ENCODE measurements at regions not wholly inside any gene's neighbourhood (a gene's known extent, or its start where the extent isn't known, plus 50 kb on each side); places are given as distances from the start of the nearest gene placed in this dataset.

DNA sequence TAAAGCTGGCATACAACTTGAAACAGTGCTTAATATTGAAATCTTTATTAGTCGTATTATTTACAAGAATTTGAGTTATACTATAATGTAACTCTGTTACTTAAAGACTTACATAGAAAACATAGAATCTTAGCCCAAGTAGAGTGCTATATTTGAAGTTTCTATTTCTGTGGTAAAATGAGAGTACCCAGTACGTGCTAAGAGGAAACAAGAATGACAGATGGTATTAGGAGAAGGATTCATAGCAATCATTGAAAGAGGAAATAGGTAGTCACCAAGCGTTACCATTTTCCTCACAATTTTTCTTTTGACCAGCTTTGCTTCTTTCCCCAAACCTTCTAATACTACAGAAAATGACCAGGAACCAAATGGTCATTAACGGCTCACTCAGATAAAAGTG lies 412.1 kb upstream of the GRIA3 start:
- no peak overlapping the region for H3K27ac Mint-ChIP-seq
- H3K4me3 Mint-ChIP-seq = no peak overlapping the region
- H3K4me1 Mint-ChIP-seq = no peaks in the 10 kb centered on the region
- H3K27me3 Mint-ChIP-seq (ENCODE audit: low read depth) = no peaks in the 10 kb centered on the region
- H3K36me3 Mint-ChIP-seq (ENCODE audit: low read depth) = no peaks in the 10 kb centered on the region
- H3K9me3 Mint-ChIP-seq = peaks cover 20% of the 10 kb centered on the region
- TF ChIP-seq, protein P1, sequence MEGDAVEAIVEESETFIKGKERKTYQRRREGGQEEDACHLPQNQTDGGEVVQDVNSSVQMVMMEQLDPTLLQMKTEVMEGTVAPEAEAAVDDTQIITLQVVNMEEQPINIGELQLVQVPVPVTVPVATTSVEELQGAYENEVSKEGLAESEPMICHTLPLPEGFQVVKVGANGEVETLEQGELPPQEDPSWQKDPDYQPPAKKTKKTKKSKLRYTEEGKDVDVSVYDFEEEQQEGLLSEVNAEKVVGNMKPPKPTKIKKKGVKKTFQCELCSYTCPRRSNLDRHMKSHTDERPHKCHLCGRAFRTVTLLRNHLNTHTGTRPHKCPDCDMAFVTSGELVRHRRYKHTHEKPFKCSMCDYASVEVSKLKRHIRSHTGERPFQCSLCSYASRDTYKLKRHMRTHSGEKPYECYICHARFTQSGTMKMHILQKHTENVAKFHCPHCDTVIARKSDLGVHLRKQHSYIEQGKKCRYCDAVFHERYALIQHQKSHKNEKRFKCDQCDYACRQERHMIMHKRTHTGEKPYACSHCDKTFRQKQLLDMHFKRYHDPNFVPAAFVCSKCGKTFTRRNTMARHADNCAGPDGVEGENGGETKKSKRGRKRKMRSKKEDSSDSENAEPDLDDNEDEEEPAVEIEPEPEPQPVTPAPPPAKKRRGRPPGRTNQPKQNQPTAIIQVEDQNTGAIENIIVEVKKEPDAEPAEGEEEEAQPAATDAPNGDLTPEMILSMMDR (IDR thresholded peaks at IDR 0.05; ENCODE audit: unreplicated experiment in 3 of 3) = no peak

DNA sequence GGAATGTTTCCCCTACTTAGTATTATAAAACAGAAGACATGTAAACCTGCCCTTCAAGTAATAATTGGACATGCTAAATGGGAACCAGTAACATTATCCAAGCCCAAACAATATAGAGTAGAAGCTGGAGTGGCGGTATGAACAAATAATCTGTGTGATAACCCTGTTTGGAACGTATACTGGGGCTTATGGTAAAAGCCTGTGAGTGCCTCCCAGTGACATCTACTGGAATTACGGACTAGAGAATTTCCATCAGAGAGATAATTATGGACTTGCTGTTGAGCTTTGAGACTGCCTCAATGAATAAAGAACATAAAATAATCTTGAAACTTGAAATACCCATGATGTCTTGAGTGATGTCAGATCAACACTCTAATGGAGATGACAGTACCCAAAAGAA lies 406.3 kb upstream of the GRIA3 start:
- TF ChIP-seq, protein P1 (IDR thresholded peaks at IDR 0.05; ENCODE audit: unreplicated experiment in 3 of 3) = no peak
- Mint-ChIP-seq H3K4me1 (no peaks in the 10 kb centered on the region), H3K9me3 (peaks cover 19% of the 10 kb centered on the region), H3K27me3 (ENCODE audit: low read depth) (no peaks in the 10 kb centered on the region), H3K36me3 (ENCODE audit: low read depth) (no peaks in the 10 kb centered on the region), H3K4me3 (no peak overlapping the region), H3K27ac (no peak overlapping the region)

DNA sequence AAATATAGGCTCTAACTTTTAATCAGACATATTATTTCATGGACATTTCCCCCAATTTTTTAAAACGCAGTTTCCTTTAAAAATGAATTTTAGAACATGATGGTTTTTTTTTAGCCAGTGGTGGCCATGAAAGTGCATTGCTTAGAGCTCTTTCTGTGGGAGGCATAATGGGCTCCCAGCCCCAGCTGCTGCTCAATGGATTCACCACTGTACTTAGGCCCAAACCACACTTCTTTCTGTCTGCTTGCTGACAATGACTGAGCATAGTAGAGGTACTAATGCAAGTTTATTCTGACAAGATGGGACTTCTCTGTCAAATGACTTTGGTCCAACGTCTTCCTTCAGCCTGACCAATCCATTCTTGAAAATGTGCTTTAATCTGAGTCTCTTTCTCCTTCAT lies 400.2 kb upstream of the GRIA3 start:
- TF ChIP-seq, protein P1 (IDR thresholded peaks at IDR 0.05; ENCODE audit: unreplicated experiment in 3 of 3) = no peak
- Mint-ChIP-seq H3K4me3 (no peak overlapping the region), H3K4me1 (peaks cover 3% of the 10 kb centered on the region), H3K27me3 (ENCODE audit: low read depth) (no peaks in the 10 kb centered on the region), H3K27ac (no peak overlapping the region), H3K36me3 (ENCODE audit: low read depth) (no peaks in the 10 kb centered on the region), H3K9me3 (peaks cover 12% of the 10 kb centered on the region)

DNA sequence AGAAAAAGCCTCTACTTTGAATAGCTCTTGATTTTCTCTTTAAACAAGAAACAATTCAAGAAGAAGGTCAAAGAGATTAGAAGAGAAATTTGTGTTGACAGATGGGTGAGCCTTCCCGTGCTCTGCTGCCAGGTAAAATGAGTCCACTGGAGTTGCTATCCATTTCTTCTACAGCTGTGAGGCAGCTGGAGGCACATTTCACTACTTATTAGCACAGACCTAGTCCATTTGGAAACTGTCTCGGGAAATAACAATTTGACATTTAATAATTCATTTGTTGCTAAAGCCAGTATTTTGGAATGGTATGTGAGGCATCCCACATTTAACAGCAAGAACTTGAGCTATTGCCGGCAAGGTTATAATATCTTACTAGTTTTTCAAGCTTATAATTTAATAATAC lies 396.8 kb upstream of the GRIA3 start:
- Mint-ChIP-seq H3K27ac (no peak overlapping the region), H3K27me3 (ENCODE audit: low read depth) (no peaks in the 10 kb centered on the region), H3K4me3 (no peak overlapping the region), H3K9me3 (peaks cover 12% of the 10 kb centered on the region), H3K36me3 (ENCODE audit: low read depth) (no peaks in the 10 kb centered on the region), H3K4me1 (peaks cover 3% of the 10 kb centered on the region)
- TF ChIP-seq, protein P1 (IDR thresholded peaks at IDR 0.05; ENCODE audit: unreplicated experiment in 3 of 3) = no peak

DNA sequence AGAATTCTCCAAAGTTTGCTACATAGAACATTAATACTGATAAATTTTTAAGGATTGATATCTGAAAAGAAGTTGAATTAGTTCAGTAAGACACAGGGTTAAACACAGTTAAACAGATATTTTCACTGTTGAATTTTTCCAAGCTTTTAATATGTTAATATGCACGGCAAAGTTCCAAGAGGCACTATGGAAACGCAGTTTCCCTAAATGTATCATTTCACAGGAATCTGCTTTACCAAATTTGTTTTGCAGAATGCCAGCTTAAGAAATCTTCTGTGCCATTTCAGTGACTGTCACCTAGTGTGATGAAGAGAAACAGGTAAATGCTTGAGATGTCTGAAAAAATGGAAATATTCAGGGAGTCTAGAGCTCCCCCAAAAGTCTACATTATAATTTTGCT lies 395.9 kb upstream of the GRIA3 start:
- Mint-ChIP-seq H3K36me3 (ENCODE audit: low read depth) (no peaks in the 10 kb centered on the region), H3K27ac (no peak overlapping the region), H3K4me1 (peaks cover 3% of the 10 kb centered on the region), H3K9me3 (peaks cover 12% of the 10 kb centered on the region), H3K27me3 (ENCODE audit: low read depth) (no peaks in the 10 kb centered on the region), H3K4me3 (no peak overlapping the region)
- TF ChIP-seq, protein P1 (IDR thresholded peaks at IDR 0.05; ENCODE audit: unreplicated experiment in 3 of 3) = no peak

DNA sequence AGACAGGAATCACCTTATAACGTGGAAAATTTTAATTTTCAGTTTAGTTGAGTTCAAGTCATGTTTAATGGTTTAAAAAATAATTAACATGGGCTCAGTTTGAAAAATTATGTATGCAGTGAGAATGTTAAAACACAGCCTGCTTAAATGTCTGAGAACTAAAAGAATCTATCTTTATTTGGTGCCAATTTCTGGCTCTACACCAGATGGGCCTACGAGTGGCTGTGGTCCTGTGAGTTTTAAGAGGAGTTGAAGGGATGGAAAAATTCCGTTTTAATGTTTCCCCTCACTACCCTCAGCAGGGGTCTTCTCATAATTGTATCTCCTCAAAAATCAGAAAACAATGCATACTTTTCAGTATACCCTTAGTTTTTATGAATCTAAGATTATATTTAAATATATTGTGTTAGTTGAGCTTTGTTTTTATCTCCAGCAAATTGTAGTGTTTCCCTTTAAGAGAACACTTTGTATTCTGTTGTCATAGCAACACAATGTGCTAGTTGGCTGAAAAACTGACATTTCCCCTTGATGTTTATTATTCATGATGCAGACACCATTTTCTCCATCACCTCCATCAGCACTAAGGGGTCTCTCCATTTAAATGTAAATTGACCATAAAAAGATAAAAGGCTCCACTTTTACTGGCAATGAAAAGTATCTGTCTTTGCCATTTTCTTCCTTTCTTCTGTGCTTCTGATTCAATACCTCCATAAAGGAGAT lies 393.5 kb upstream of the GRIA3 start:
- Mint-ChIP-seq H3K36me3 (ENCODE audit: low read depth) (no peaks in the 10 kb centered on the region), H3K4me1 (peaks cover 3% of the 10 kb centered on the region), H3K27ac (no peak overlapping the region), H3K4me3 (no peak overlapping the region), H3K9me3 (peaks cover 9% of the 10 kb centered on the region), H3K27me3 (ENCODE audit: low read depth) (no peaks in the 10 kb centered on the region)
- TF ChIP-seq, protein P1 (IDR thresholded peaks at IDR 0.05; ENCODE audit: unreplicated experiment in 3 of 3) = no peak

All from nephron (organoid).